SK-N-SH treated with all-trans-retinoic acid at 6 μM for 48 hours (cell line): ENCODE measurements at regions not wholly inside any gene's neighbourhood (a gene's known extent, or its start where the extent isn't known, plus 50 kb on each side); places are given as distances from the start of the nearest gene placed in this dataset.
"Not testable (repeated sequence)": the region's sequence is repeated elsewhere in the genome, so short reads cannot be mapped to it uniquely, and the experiment has no call there.

ENCODE experiments used
- ARNTL ChIP-seq: fragments of 450-650 bp; formaldehyde crosslinking; IDR thresholded peaks from 2 replicates; pipeline ENCODE4 v1.5.0; 2020; ENCODE audit warnings: low read depth, mild to moderate bottlenecking, moderate library complexity, borderline replicate concordance
- CSRNP3 ChIP-seq: fragments of 250-450 bp; sonication (Bioruptor Pico); IDR thresholded peaks from 2 replicates; pipeline ENCODE4 v1.5.1; 2021; ENCODE audit warnings: mild to moderate bottlenecking, moderate library complexity
- GLIS3 ChIP-seq: fragments of 250-450 bp; sonication (Bioruptor Pico); IDR thresholded peaks from 2 replicates; pipeline ENCODE4 v1.5.0; 2020; ENCODE audit warnings: mild to moderate bottlenecking, moderate library complexity
- PATZ1 ChIP-seq: fragments of 250-450 bp; sonication (Bioruptor Pico); IDR thresholded peaks from 2 replicates; pipeline ENCODE4 v1.8.0; 2020; ENCODE audit warnings: mild to moderate bottlenecking, moderate library complexity, borderline replicate concordance
- TCF4 ChIP-seq: fragments of 250-450 bp; sonication (Bioruptor Pico); IDR thresholded peaks from 2 replicates; pipeline ENCODE4 v1.8.0; 2021; ENCODE audit warnings: mild to moderate bottlenecking, moderate library complexity, borderline replicate concordance
- ZNF565 ChIP-seq: fragments of 450-650 bp; formaldehyde crosslinking; conservative IDR thresholded peaks from 2 replicates; pipeline ENCODE4 v1.5.0; 2020; ENCODE audit warnings: low read depth, mild to moderate bottlenecking, moderate library complexity

- not testable (repeated sequence) for TF ChIP-seq PATZ1, TCF4, GLIS3, ZNF565, CSRNP3, ARNTL (CRISPR knock-in tag)
These were observed 91.3 kb upstream of the C2CD4B start for GRCh38 chr15:62256430-62256829.
